Ovary (tissue), 7 donors: ENCODE measurements at regions not wholly inside any gene's neighbourhood (a gene's known extent, or its start where the extent isn't known, plus 50 kb on each side); places are given as distances from the start of the nearest gene placed in this dataset.

Experiments
- DNase-seq, 5 donors: peaks; one replicate each; pipeline ENCODE4 v3.0.0-alpha.2; 2019 to 2020
- H3K27ac ChIP-seq, 2 donors: fragments of 200-600 bp; one replicate each; pipeline versions ENCODE4 v1.5.1 to v1.8.0; 2019 to 2022
- H3K27me3 ChIP-seq: fragments of 200-600 bp; one replicate; pipeline ENCODE4 v1.8.0; 2022
- H3K36me3 ChIP-seq: fragments of 200-600 bp; sonication (generic); one replicate; pipeline ENCODE4 v1.5.1; 2019
- H3K4me1 ChIP-seq: one replicate; pipeline ENCODE4 v1.8.1; 2013; ENCODE audit warnings: mild to moderate bottlenecking, moderate library complexity; ENCODE audit not compliant: insufficient read depth
- H3K4me3 ChIP-seq: fragments of 200-600 bp; sonication (generic); one replicate; pipeline ENCODE4 v1.5.1; 2017
- H3K9me3 ChIP-seq, 2 donors: fragments of 200-600 bp in 1 of 2; sonication (generic) in 1 of 2; one replicate each; pipeline versions ENCODE4 v1.5.1 to v1.8.1; 2013 to 2019; ENCODE audit warnings: mild to moderate bottlenecking in 1 of 2, moderate library complexity in 1 of 2
- EP300 ChIP-seq: sonication (generic); formaldehyde crosslinking; IDR thresholded peaks from one replicate; pipeline ENCODE4 v1.6.1; 2017; ENCODE audit warnings: antibody characterized with exemption
- POLR2A ChIP-seq: fragments of 450-650 bp; IDR thresholded peaks from one replicate; pipeline ENCODE4 v1.6.1; 2017; ENCODE audit warnings: antibody characterized with exemption, mild to moderate bottlenecking, moderate library complexity
- WGBS, 3 donors: extraction: QIAGEN DNeasy Blood & Tissue Kit in 1 of 3; methylation state at CpG; one replicate each; pipeline versions ENCODE4 v1.1.5 to v1.1.7; 2013 to 2017; 5-methylcytosine and 5-hydroxymethylcytosine counted together
- intact Hi-C, 4 donors: fragments of 100-400 bp; cut with DNase I; formaldehyde crosslinking; loops; one replicate each; pipeline versions ENCODE4 v1.11.0 to v1.15.1; 2022 to 2023
- TF ChIP-seq, protein P1 (sequence below), 3 donors: fragments of 450-650 bp in 2 of 3; fragments of 200-600 bp in 1 of 3; IDR thresholded peaks; one replicate each; pipeline versions ENCODE4 v1.5.1 to v1.8.0; 2016 to 2022; ENCODE audit warnings: antibody characterized with exemption in 3 of 3, mild to moderate bottlenecking in 1 of 3
- donor health status: DM: no; HTN: no; CAD: no; lungs with moderate emphysema.
- donor health status: DM: no; HTN: no; CAD: no.
- donor health status: Bipolar disorder and iron deficiency.
- donor health status: DM: no; HTN: no; CAD: no.
- donor health status: DM: yes; HTN: yes; CAD: no.

GRCh38 chr5:88489364-88489763 is 220.7 kb upstream of the TMEM161B start:
- 41 to 45% (median 42%) methylated on average over 6 of the region's 6 CpGs for WGBS, 3 donors
- Histone ChIP-seq H3K9me3 (no peaks in the 10 kb centered on the region), H3K36me3 (no peaks in the 10 kb centered on the region), H3K4me3 (no peak overlapping the region), H3K27ac (no peak overlapping the region), H3K27me3 (no peaks in the 10 kb centered on the region), H3K4me1 (no peaks in the 10 kb centered on the region)
- intact Hi-C loops: no loop called here
- DNase-seq: no peak
- no peak for TF ChIP-seq POLR2A
- TF ChIP-seq, protein P1, sequence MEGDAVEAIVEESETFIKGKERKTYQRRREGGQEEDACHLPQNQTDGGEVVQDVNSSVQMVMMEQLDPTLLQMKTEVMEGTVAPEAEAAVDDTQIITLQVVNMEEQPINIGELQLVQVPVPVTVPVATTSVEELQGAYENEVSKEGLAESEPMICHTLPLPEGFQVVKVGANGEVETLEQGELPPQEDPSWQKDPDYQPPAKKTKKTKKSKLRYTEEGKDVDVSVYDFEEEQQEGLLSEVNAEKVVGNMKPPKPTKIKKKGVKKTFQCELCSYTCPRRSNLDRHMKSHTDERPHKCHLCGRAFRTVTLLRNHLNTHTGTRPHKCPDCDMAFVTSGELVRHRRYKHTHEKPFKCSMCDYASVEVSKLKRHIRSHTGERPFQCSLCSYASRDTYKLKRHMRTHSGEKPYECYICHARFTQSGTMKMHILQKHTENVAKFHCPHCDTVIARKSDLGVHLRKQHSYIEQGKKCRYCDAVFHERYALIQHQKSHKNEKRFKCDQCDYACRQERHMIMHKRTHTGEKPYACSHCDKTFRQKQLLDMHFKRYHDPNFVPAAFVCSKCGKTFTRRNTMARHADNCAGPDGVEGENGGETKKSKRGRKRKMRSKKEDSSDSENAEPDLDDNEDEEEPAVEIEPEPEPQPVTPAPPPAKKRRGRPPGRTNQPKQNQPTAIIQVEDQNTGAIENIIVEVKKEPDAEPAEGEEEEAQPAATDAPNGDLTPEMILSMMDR (IDR thresholded peaks at IDR 0.05): no peak
- no peak for TF ChIP-seq EP300

GRCh38 chr5:88488561-88488960 is 219.9 kb upstream of the TMEM161B start:
- intact Hi-C loops: no loop called here
- Histone ChIP-seq H3K36me3 (no peaks in the 10 kb centered on the region), H3K4me3 (no peak overlapping the region), H3K9me3 (no peaks in the 10 kb centered on the region), H3K4me1 (no peaks in the 10 kb centered on the region), H3K27ac (no peak overlapping the region), H3K27me3 (no peaks in the 10 kb centered on the region)
- no peak for DNase-seq
- 42 to 66% (median 49%) methylated on average over 2 of the region's 2 CpGs for WGBS, 3 donors
- TF ChIP-seq POLR2A (no peak), EP300 (no peak)
- TF ChIP-seq, protein P1 (IDR thresholded peaks at IDR 0.05): no peak

DNA sequence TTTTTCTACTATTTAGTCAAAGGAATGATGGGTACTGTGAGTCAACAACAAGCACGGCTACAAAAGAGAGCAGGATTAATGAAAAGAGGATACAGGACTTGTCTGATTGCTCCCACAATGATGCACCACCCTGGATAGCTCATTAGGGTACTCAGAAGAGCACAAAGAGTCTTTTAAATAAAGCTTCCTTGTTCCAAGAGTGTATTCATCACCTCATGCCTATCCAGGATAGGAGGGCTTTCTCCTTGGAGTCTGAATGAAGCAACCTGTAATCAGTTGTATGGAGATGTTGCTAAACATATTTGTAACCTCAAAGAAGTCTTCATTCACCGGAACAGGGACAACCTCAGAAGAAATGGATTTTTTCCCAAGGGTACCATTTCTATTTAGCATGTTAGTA is 219.5 kb upstream of the TMEM161B start:
- H3K4me1 ChIP-seq: no peaks in the 10 kb centered on the region
- 69 to 90% (median 80%) methylated on average over 2 of the region's 2 CpGs for WGBS, 3 donors
- H3K27ac ChIP-seq: no peak overlapping the region
- H3K9me3 ChIP-seq: no peaks in the 10 kb centered on the region
- TF ChIP-seq, protein P1 (IDR thresholded peaks at IDR 0.05): no peak
- TF ChIP-seq EP300: no peak
- TF ChIP-seq POLR2A: no peak
- no peak for DNase-seq
- H3K27me3 ChIP-seq: no peaks in the 10 kb centered on the region
- H3K4me3 ChIP-seq: no peak overlapping the region
- H3K36me3 ChIP-seq: no peaks in the 10 kb centered on the region
- intact Hi-C loops: no loop called here

GRCh38 chr5:88487066-88487465 is 218.4 kb upstream of the TMEM161B start:
- Histone ChIP-seq H3K27me3 (no peaks in the 10 kb centered on the region), H3K9me3 (no peaks in the 10 kb centered on the region), H3K27ac (no peak overlapping the region), H3K4me3 (no peak overlapping the region), H3K4me1 (no peaks in the 10 kb centered on the region), H3K36me3 (no peaks in the 10 kb centered on the region)
- intact Hi-C loops: no loop called here
- DNase-seq: no peak
- WGBS, 3 donors: 85 to 93% (median 87%) methylated on average over 4 of the region's 4 CpGs
- TF ChIP-seq POLR2A (no peak), EP300 (no peak)
- TF ChIP-seq, protein P1 (IDR thresholded peaks at IDR 0.05): no peak

GRCh38 chr5:88486431-88486830 is 217.8 kb upstream of the TMEM161B start:
- no peaks in the 10 kb centered on the region for H3K9me3 ChIP-seq
- TF ChIP-seq EP300: no peak
- TF ChIP-seq POLR2A: no peak
- TF ChIP-seq, protein P1 (IDR thresholded peaks at IDR 0.05): no peak
- no peaks in the 10 kb centered on the region for H3K4me1 ChIP-seq
- intact Hi-C loops: no loop called here
- no peak for DNase-seq
- 50 to 63% (median 51%) methylated on average over 3 of the region's 3 CpGs for WGBS, 3 donors
- no peak overlapping the region for H3K27ac ChIP-seq
- H3K4me3 ChIP-seq: no peak overlapping the region
- no peaks in the 10 kb centered on the region for H3K36me3 ChIP-seq
- H3K27me3 ChIP-seq: no peaks in the 10 kb centered on the region
